GM18873 (cell line): ENCODE measurements at regions not wholly inside any gene's neighbourhood (a gene's known extent, or its start where the extent isn't known, plus 50 kb on each side); places are given as distances from the start of the nearest gene placed in this dataset.

ENCODE experiments used
- ATAC-seq: cut with Tn5 transposase; IDR thresholded peaks from one replicate; pipeline ENCODE4 v1.9.1; 2021; ENCODE audit warnings: mild to moderate bottlenecking, moderate library complexity, moderate number of reproducible peaks; ENCODE audit not compliant: unreplicated experiment, low FRiP score

GRCh38 chr14:100658181-100658886 is 68.4 kb upstream of the DLK1 start:
- ATAC-seq, result no peak

DNA sequence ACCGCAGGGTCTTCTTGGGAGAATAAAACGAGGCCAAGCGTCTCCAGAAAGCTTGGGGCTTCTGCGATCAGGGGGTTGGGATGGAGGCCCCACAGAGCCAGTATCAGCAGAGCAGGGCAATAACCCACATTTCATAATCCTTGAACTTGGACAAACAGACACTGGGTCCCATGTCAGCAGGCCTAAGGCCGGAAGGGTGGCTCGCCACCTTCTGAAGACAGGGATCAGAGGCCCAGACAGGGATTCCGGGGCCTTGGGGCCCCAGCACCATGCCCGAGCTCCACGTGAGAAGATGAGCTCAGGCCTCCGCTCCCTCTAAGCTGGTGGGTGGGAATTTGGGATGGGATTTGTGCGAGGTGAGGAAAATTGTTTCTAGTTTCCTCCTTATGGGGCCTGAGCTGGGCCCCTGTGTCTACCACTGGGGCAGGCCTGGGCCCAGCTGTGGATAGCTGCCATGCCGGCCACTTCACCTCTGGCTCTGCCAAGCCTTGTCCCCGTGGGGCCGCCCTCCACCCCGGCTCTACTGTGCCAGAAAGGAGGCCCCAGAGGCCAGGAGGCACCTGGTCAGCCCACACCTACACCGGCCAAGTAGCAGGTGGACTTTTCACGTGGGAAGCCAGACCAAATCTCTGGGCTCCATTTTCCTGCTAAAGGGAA is 67.2 kb upstream of the DLK1 start:
- ATAC-seq, result no peak

DNA sequence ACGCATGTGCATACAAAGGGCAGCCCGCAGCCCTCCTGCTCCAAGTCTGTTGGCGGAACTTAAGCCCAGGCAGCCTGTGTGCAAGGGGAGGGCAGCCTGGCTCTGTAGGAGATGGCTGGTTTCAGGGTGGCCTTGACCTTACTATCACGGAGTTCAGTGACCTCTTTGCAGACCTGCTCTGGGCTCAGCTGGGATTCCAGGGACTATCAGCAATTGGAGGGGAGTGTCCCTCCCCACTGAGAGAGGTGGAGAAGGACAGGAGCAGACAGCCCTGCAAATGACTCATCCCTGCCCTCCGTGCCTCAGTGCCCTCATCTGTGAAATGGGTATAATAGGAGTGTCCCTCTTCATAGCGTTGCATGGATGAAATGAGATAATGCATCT is 66.2 kb upstream of the DLK1 start:
- ATAC-seq, result no peak

- ATAC-seq, result no peak
Measured at GRCh38 chr14:100660882-100661635, 65.6 kb upstream of the DLK1 start.

- ATAC-seq, result no peak
Measured at GRCh38 chr14:100662879-100663760, 63.6 kb upstream of the DLK1 start.

GRCh38 chr14:100663761-100664052 is 63.0 kb upstream of the DLK1 start:
- ATAC-seq, result no peak

- no peak for ATAC-seq
Measured at GRCh38 chr14:100664231-100664630, 62.5 kb upstream of the DLK1 start.

GRCh38 chr14:100664841-100665510 is 61.7 kb upstream of the DLK1 start:
- no peak for ATAC-seq

- ATAC-seq, result no peak
Measured at GRCh38 chr14:100665511-100666032, 61.1 kb upstream of the DLK1 start.

DNA sequence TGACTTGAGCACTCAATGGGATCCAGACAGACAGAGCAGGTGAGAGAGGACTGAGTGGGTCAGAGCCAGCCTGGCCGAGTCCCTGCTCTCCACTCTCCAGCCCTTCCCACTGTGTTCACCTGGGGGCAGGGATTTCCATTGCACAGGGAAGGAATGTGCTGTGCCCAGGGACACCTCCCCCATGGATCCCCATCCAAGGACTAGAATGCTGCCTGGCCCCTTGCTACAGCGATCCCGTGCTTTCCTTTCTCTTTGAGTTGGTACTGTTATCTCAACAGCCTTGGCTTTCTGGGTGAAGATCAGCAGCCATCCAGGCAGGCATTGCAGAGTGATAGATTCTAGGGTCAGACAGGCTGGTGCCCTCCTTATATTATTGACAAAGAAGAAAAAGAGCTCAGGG is 60.3 kb upstream of the DLK1 start:
- no peak for ATAC-seq

DNA sequence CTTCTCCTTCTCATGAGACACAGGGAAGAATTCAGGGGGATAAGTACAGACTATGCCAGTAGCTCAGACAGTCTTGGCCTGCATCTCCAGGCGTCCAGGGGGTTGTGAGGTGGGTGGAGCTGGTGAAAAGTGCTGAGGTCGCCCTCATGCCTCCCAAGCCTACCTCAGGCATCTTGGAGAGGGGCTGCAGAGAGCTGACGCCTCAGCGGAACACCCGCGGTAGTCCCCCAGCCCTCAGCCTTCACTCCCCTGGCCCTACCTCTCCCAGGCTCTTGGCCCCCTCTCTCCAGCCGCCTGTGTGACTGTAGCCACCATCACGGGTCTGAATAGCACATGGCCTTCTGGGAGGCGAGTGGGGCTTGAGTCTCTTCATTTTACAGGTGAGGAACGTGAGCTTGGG is 59.8 kb upstream of the DLK1 start:
- no peak for ATAC-seq

- ATAC-seq, result no peak
Measured at GRCh38 chr14:100667656-100668055, 59.0 kb upstream of the DLK1 start.

GRCh38 chr14:100668352-100668751 is 58.3 kb upstream of the DLK1 start:
- ATAC-seq, result no peak

DNA sequence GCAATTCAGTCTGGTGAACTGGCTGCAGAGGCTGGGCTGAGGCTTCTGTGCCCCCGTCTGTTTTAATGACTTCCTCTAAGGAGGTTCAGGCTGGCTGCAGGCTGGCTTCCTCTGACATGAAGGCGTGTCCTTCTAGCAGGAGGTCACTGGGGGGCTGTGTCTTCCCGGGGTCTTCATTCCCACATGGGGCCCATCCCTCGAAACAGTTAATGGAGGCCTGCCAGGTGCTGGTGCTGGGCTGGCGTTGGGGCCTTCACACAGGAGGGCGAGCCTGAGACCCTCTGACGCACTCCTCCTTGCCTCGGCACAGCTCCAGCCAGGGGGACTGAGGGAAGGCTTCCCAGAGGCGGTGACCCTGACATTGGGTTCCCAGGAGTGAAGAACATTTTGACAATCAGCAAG is 57.7 kb upstream of the DLK1 start:
- no peak for ATAC-seq

- ATAC-seq, result no peak
Measured at GRCh38 chr14:100669468-100669867, 57.2 kb upstream of the DLK1 start.

GRCh38 chr14:100670017-100670752 is 56.5 kb upstream of the DLK1 start:
- no peak for ATAC-seq

DNA sequence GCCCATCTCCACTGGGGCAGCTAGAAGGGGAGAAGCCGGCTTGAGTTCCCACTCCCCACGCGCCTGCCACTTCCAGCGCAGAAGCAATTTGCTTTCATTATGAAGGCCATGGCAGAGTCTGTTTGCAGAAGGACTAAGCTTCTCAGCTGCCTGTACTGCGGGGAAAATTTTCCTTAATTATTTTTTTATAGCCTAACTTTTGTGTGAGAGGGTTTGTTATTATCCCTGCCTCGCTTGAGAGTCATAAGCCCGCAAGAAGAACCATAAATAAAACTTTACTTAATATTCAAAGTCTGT is 56.0 kb upstream of the DLK1 start:
- no peak for ATAC-seq

DNA sequence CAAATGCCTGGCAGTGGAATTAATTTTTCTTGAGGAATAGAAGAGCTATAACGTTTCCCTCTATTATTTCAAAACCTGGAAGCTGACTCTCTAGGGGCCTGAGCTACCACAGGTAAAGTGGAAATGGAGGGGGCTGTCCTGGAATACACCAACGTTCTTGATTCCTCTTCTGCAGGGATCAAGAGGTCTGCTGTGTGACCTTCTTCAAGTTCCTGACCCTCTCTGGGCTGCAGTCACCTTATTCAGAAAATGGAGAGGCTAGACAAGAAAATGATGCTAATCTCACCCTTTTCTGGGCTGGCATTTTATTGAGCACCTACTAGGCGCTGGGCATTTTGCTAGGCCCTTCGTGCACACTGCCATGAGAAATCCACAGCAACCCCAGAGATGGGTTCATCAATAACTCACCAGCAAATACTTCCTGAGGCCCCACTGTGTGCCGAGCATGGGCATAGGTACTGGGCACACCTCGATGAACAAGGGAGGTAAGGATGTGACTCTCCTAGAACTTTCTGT is 55.2 kb upstream of the DLK1 start:
- no peak for ATAC-seq

DNA sequence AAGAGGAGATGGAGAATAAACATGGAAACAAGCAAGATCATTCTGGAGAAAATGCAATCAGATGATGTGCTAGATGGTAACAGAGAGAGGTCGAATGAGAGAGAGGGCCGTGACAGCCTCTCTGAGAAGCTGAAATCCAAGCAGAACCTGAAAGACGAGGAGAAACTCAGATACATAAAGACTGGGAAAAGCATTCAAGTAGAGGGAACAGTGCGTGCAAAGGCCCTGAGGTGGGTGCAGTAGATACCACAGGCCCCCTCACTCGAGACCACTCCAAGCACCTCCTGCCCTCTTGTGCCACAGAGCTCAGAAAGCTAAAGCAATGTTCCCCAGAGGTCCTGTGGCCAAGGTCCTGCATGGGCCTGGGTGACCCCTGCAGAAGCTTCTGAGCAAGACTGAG is 54.8 kb upstream of the DLK1 start:
- no peak for ATAC-seq
